Caki2 (cell line): ENCODE measurements at regions not wholly inside any gene's neighbourhood (a gene's known extent, or its start where the extent isn't known, plus 50 kb on each side); places are given as distances from the start of the nearest gene placed in this dataset.
"Not testable (repeated sequence)": the region's sequence is repeated elsewhere in the genome, so short reads cannot be mapped to it uniquely, and the experiment has no call there.

ENCODE experiments used
- DNase-seq: peaks from one replicate; pipeline ENCODE4 v3.0.0-alpha.2; 2015; ENCODE audit warnings: low read depth
- in situ Hi-C: cut with HindIII; loops from 2 replicates; pipeline ENCODE4 v1.10.0; 2016; ENCODE audit warnings: low sequenced_read_pairs, low pct_unique_long_range_greater_than_20kb, mixed read lengths

DNA sequence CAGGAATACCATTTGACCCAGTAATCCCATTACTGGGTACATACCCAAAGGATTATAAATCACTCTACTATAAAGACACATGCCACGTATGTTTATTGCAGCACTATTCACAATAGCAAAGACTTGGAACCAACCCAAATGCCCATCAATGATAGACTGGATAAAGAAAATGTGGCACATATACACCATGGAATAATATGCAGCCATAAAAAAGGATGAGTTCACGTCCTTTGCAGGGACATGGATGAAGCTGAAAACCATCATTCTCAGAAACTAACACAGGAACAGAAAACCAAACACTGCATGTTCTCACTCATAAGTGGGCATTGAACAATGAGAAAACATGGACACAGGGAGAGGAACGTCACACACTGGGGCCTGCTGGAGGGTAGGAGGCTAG, 556.1 kb upstream of the ADGRL2 start:
- DNase-seq: not testable (repeated sequence)

DNA sequence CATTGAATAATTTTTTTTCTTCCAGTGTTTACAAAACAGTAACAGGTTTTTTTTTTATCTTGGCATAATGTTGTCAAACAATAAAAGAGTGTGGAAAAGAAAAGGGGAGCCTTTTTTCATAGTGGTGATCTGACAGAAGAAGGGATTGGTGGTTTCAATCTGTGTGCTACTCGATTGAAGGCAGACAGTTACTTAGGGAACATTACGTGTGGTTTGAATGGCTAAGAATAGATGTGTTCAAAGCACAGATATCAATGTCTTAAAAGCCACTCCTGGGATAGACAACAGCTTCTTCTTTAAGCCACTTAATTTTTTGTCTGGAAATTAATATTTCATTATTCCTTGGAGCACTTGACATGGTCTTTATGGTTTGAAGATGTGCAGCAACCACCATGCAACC, 558.6 kb upstream of the ADGRL2 start:
- in situ Hi-C loops: no loop called here
- DNase-seq: no peak

More for the DNA sequence above, 556.1 kb upstream of the ADGRL2 start:
- in situ Hi-C loops: not testable (repeated sequence)

DNA sequence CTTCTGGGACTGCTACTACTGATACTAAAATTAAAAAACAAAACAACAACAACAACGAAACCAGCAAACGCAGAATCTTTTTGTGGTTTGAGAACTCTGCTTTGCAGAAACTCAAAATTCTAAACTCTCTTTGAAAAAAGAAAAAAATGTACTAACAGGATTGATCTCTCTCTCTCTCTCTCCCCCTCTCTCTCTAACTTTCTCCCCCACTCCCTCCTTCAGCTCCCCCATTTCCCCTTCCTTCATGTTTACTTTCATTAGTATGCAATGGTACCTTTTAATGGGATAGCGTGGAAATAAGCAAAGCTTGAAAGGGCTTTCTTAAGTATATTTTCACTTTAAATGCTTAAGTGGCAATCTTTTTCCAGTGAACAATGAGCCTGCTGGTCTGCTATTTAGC, 562.6 kb upstream of the ADGRL2 start:
- DNase-seq: no peak
- in situ Hi-C loops: no loop called here

DNA sequence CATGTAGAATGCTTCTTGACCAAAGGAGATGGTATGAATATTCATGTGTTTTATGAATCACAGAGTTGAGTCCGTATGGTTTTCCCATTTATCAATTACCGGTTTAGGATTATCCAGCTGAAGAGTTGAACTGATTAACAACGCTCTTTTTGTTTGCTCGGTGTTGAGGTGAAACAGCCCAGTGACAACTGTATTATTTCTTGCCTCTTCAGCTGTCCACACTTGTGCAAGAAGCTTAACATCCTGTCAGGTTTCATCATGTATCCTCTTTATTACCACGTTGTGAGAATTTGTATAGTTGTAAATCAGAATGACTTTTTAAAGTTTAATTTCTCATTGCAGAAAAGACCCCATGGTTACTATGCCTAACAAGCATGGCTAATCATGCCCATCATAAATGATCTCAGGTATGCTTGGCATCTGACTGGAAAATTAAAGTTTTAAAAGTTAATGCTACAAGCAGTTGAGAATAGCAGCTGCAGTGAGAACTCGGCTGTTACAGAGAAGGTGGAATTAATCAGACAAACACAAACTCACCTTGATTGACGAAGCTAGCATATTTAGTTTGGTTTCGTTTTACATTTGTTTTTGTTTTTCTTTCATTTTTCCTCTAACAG, 563.2 kb upstream of the ADGRL2 start:
- in situ Hi-C loops: no loop called here

DNA sequence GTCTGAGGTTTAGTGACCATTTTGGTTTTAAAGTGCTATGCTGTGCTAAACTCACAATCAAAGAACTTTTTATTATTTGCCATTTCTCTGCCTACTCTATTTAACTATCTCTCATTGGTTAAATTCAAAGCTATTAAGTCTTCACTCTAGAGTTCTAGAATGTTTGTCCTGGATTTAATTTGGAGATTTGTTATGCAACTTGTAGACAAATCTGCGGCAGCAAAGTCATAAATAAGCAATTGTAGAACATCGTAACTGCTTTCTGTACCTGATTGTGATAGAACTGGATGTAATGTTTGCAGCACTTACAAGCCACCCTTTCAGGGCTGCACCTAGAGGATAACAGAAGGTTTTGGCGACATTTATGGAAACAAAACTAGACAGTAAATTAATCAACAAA, 566.5 kb upstream of the ADGRL2 start:
- in situ Hi-C loops: no loop called here
- no peak for DNase-seq

More for the DNA sequence above, 563.2 kb upstream of the ADGRL2 start:
- peak; percentile 46 for DNase-seq

GRCh38 chr1:81233591-81233990, 567.1 kb upstream of the ADGRL2 start:
- no peak for DNase-seq
- in situ Hi-C loops: no loop called here

DNA sequence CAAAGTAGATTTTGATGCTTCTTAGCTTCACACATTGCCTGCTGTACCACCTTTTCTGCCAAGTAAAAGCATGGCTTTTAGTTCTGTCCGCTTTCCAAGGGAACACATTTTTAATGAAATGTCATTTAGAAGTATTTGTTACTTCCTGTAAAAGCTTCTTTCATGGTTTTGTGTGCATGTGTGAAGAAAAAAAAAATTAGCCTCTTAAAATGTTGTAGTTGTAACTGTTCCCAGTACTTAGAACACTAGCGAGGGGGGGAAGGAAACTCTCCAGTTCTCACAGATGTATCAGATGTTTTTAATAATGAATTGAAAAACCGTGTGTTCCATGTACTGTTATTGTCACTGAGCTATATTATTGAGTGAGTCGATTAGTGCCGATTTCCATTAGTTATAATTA, 568.3 kb upstream of the ADGRL2 start:
- in situ Hi-C loops: no loop called here
- no peak for DNase-seq

DNA sequence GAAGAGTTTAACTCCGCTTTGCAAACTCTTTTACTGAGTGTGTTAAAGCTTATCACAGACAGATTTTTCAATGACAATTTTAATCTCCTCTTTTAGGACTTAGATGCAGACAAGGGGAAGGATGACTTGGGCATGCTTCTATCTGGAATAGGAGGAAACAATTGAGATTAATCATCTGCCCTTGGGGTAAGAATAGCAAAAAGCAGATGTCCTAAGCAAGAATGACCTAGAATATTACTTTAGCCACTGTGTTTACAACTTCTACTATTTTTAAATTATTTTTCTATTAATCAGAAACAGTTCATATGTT, 569.0 kb upstream of the ADGRL2 start:
- DNase-seq: no peak
- in situ Hi-C loops: no loop called here

GRCh38 chr1:81230983-81231728, 569.6 kb upstream of the ADGRL2 start:
- no peak for DNase-seq
- in situ Hi-C loops: no loop called here

DNA sequence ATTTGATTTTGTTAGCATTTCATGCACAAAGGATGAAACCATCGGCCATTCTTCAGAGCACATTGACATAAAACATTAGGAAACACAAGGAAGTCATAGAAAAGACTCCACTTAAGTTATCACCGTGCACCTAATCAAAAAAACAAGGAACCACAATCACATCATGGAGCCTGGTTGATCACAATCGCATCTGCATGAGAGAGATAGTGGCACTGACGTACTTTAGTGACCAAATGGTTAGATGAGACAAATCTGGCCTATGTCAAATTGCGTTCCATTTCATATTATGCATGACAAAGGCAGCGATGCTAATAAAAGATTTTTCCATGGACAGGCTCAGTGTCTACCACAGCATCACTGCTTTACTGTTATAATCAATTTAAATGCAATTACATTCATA, 571.8 kb upstream of the ADGRL2 start:
- in situ Hi-C loops: no loop called here
- DNase-seq: no peak

DNA sequence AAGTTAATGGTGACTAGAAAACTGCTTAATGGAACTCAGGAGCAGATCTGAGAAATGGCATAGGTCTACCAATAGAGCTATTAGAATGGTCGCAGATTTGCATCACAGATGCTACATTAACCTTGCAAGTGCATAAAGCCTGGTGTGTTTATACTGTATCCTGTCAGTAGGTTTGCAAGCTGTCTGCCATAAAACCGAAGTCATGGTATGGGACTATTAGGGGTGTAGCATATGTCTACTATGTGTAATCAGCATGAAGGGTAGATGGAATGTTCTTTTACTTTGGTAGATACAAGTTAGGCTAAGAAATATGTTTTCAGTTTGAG, 574.2 kb upstream of the ADGRL2 start:
- in situ Hi-C loops: no loop called here
- no peak for DNase-seq

DNA sequence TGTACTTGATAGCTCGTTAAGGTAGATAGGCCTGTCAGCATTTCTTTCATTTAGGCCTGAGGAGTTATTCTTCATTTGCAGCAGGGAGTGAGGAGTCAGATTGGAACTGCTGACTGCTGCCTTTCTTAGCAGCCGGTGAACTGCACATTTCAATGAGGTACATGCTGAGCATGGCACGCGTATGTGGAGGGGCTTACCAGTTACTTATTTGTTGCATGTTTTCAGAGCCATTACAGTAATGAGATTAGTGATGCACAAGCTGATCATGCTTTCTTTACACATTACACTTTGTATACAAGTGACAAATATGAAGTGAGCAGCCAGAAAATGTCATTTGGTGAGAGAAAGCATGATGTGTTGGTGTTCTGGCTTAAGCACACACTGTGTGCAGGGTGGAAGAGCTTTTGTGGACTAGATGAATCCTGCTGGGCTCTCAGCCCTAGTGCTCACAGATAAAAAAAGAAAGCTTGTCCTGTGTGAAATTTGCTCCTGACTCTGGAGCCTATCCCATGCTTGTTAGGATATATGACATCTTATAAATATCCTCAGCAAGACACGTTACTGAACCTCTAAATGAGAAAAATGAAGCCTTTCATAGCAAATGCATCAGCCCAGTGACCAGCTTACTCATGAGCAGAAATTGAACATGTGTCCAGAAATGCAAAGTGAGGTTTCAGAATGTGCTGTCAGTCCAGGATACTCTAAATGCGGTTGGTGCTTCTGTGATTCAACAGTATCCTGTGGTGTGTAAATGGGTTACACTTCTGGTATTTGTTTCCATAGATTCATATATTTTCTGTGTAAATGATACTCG, 574.7 kb upstream of the ADGRL2 start:
- DNase-seq: no peak
- in situ Hi-C loops: no loop called here

DNA sequence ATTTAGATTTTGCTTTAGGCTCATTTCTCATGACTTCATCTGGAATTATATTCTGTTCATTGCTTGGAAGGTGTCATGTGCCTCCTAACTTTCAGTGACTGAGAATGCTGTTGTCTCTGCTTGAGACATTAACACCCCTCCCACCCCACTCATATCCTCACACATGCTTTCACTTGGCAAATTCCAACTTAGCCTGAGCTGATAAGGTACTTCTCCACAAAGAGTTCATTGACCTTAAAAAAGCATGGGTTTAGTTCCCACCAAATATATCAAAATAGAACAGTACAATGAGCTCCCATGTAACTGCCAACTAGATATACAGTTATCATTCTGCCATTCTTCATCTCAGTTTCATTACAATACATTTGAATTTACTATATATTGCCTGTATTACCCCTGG, 576.5 kb upstream of the ADGRL2 start:
- in situ Hi-C loops: no loop called here
- DNase-seq: no peak

DNA sequence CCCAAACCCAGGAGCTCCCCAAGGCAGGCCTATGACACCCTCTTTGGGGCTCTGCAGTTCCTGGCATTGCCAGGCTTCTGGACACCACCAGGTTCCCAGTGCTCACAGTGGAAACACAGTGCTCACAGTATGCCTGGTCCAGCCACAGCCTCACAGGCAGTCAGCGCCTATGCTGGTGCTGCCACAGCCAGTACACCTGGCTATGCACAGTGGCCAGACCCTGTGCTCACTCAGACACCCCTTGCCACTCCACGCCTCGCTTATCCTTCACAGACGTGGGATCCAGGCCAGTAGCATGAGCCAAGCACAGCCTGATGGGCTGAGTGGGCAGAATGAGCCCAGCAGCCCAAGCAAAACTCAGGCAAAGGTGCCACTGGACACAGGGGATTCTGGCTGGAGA, 579.2 kb upstream of the ADGRL2 start:
- in situ Hi-C loops: no loop called here
- no peak for DNase-seq

GRCh38 chr1:81220614-81221071, 580.1 kb upstream of the ADGRL2 start:
- DNase-seq: no peak
- in situ Hi-C loops: no loop called here

- in situ Hi-C loops: no loop called here
Measured at GRCh38 chr1:81217058-81217457, 583.7 kb upstream of the ADGRL2 start.

DNA sequence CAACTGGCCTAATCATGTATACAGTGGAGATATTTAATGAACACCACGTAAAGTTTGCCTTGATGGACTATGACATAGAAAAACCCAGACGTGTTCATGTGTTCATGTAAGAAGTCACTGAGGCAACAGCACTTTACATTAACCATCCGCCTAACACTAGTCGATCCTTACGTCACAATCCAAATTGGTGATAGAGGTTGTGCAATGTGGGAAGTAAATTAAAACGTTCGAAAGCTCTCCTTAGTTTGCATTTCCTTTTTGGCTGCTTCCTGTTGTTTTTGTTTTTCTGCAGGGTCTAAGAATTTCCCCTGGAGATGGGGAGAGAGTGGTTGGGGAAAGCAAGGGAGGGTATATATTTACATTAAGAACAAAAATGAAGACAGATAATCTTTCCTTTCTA, 587.5 kb upstream of the ADGRL2 start:
- DNase-seq: no peak
- in situ Hi-C loops: no loop called here

More at GRCh38 chr1:81217058-81217457, 583.7 kb upstream of the ADGRL2 start:
- DNase-seq: no peak

- DNase-seq: no peak
- in situ Hi-C loops: no loop called here
Measured at GRCh38 chr1:81209461-81209860, 591.3 kb upstream of the ADGRL2 start.

- DNase-seq: no peak
- in situ Hi-C loops: no loop called here
Measured at GRCh38 chr1:81208441-81208840, 592.3 kb upstream of the ADGRL2 start.
